ENCODE measurements at regions not wholly inside any gene's neighbourhood (a gene's known extent, or its start where the extent isn't known, plus 50 kb on each side); places are given as distances from the start of the nearest gene placed in this dataset.

DNA sequence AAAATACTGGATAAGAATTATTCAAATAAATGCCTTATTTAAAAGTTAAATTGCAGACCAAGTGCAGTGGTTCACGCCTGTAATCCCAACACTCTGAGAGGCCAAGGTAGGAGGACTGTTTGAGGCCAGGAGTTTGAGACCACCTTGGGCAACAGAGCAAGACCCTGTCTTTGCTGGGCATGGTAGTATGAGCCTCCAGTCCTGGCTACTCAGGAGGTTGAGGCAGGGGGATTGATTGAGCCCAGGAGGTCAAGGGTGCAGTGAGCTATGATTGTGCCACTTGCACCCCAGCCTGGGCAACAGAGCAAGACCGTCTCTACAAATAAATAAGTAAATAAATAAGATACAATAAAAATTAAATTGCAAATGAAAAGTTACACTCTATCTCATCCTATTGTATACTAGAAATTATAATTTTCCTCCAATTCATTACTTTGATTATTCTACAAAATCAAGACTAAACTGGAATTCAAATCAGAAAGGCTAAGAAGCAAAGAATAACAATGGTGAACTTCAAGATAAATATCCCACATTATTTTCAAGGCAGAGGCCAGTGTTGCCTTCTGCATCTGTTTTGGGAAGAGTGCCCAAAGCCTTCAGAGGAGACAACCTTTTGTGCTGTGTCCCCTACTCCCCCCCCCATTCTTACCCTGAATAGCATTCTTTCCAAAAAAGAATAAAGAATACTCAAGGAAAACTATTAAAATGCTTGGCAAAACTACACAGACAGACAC lies 73.3 kb upstream of the IRF2BP2 start:
- H3K9me2 ChIP-seq (ENCODE audit: insufficient read depth, low read length): no peaks in the 10 kb centered on the region
- H3K9me3 ChIP-seq (ENCODE audit: low read length): no peaks in the 10 kb centered on the region
- H3K4me2 ChIP-seq (ENCODE audit: low read length): no peak overlapping the region
- H3F3A ChIP-seq (ENCODE audit: insufficient read depth, low read length, poor library complexity, severe bottlenecking): no peaks in the 10 kb centered on the region
- H3K27me3 ChIP-seq (ENCODE audit: insufficient read depth, low read depth, low read length): no peaks in the 10 kb centered on the region
- TF ChIP-seq EP300 (conservative IDR thresholded peaks at IDR 0.05; ENCODE audit: poor library complexity, severe bottlenecking) (no peak), POLR2AphosphoS5 (IDR thresholded peaks at IDR 0.05) (no peak), RAD21 (conservative IDR thresholded peaks at IDR 0.05) (no peak), EZH2 (IDR thresholded peaks at IDR 0.05; ENCODE audit: borderline replicate concordance, insufficient read depth, low read length, poor library complexity, severe bottlenecking) (no peak), REST (IDR thresholded peaks at IDR 0.05; ENCODE audit: borderline replicate concordance) (no peak), MXI1 (conservative IDR thresholded peaks at IDR 0.05; ENCODE audit: poor library complexity, severe bottlenecking) (no peak), SMC3 (conservative IDR thresholded peaks at IDR 0.05; ENCODE audit: poor library complexity) (no peak), TAF1 (IDR thresholded peaks at IDR 0.05; ENCODE audit: low read depth) (no peak)
- TF ChIP-seq, protein P1, sequence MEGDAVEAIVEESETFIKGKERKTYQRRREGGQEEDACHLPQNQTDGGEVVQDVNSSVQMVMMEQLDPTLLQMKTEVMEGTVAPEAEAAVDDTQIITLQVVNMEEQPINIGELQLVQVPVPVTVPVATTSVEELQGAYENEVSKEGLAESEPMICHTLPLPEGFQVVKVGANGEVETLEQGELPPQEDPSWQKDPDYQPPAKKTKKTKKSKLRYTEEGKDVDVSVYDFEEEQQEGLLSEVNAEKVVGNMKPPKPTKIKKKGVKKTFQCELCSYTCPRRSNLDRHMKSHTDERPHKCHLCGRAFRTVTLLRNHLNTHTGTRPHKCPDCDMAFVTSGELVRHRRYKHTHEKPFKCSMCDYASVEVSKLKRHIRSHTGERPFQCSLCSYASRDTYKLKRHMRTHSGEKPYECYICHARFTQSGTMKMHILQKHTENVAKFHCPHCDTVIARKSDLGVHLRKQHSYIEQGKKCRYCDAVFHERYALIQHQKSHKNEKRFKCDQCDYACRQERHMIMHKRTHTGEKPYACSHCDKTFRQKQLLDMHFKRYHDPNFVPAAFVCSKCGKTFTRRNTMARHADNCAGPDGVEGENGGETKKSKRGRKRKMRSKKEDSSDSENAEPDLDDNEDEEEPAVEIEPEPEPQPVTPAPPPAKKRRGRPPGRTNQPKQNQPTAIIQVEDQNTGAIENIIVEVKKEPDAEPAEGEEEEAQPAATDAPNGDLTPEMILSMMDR (IDR thresholded peaks at IDR 0.05; ENCODE audit: poor library complexity, severe bottlenecking): no peak
- no peak overlapping the region for H3K4me3 ChIP-seq (ENCODE audit: low read length)
- H3K36me3 ChIP-seq (ENCODE audit: insufficient read depth, low read length): no peaks in the 10 kb centered on the region
- H2AFZ ChIP-seq (ENCODE audit: low read depth, low read length): no peak overlapping the region
- no peaks in the 10 kb centered on the region for H3K79me2 ChIP-seq (replicated peaks; ENCODE audit: insufficient read depth, low read length)
- H4K20me1 ChIP-seq (ENCODE audit: insufficient read depth): no peaks in the 10 kb centered on the region
- H3K27ac ChIP-seq (ENCODE audit: low read length): no peak overlapping the region
- H3K9ac ChIP-seq (ENCODE audit: low read length): no peak overlapping the region

DNA sequence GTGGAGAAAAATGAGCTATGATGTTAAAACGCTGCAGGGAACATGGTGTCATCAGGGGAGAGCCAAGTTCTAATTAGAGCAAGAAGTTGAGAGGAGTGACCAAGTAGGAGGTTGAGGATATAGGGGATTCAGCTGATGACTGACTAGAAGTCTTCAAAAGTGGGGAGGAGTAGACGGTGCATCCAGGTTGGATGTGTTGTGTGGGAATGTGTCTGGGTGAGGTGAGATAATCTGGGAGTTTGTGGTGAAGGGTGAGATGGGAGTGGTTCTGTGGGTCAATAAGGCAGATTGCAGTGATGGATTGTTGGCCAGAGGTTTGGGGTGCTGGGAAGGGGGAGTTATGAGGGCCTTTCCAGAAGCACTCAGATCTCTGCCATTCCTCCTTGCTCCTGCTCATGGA lies 72.0 kb upstream of the IRF2BP2 start:
- H3K79me2 ChIP-seq (replicated peaks; ENCODE audit: insufficient read depth, low read length): no peaks in the 10 kb centered on the region
- no peak overlapping the region for H3K4me2 ChIP-seq (ENCODE audit: low read length)
- no peaks in the 10 kb centered on the region for H3K27me3 ChIP-seq (ENCODE audit: insufficient read depth, low read depth, low read length)
- TF ChIP-seq EP300 (conservative IDR thresholded peaks at IDR 0.05; ENCODE audit: poor library complexity, severe bottlenecking) (no peak), POLR2AphosphoS5 (IDR thresholded peaks at IDR 0.05) (no peak), REST (IDR thresholded peaks at IDR 0.05; ENCODE audit: borderline replicate concordance) (no peak), RAD21 (conservative IDR thresholded peaks at IDR 0.05) (no peak), SMC3 (conservative IDR thresholded peaks at IDR 0.05; ENCODE audit: poor library complexity) (no peak), TAF1 (IDR thresholded peaks at IDR 0.05; ENCODE audit: low read depth) (no peak)
- H3K36me3 ChIP-seq (ENCODE audit: insufficient read depth, low read length): no peaks in the 10 kb centered on the region
- H3K9ac ChIP-seq (ENCODE audit: low read length): no peak overlapping the region
- no peak overlapping the region for H2AFZ ChIP-seq (ENCODE audit: low read depth, low read length)
- H3K27ac ChIP-seq (ENCODE audit: low read length): no peak overlapping the region
- H3K9me3 ChIP-seq (ENCODE audit: low read length): no peaks in the 10 kb centered on the region
- H4K20me1 ChIP-seq (ENCODE audit: insufficient read depth): no peaks in the 10 kb centered on the region
- H3K4me3 ChIP-seq (ENCODE audit: low read length): no peak overlapping the region
- no peaks in the 10 kb centered on the region for H3F3A ChIP-seq (ENCODE audit: insufficient read depth, low read length, poor library complexity, severe bottlenecking)
- no peaks in the 10 kb centered on the region for H3K9me2 ChIP-seq (ENCODE audit: insufficient read depth, low read length)

Measured in neural cell (in vitro differentiated cells).